ENCODE measurements at regions not wholly inside any gene's neighbourhood (a gene's known extent, or its start where the extent isn't known, plus 50 kb on each side); places are given as distances from the start of the nearest gene placed in this dataset.

GRCh38 chr12:61854902-61855301 lies 405.3 kb upstream of the USP15 start:
- H3K4me3 ChIP-seq (ENCODE audit: control insufficient read depth in 1 of 7, extremely low read depth in 1 of 7, insufficient read depth in 4 of 7, low read depth in 2 of 7, low read length in 6 of 7) = no peak overlapping the region
- peaks cover 0 to 2% (median under 1%) of the 10 kb centered on the region in 4 experiments for H3K36me3 ChIP-seq (ENCODE audit: control insufficient read depth in 4 of 4, insufficient read depth in 4 of 4, low read length in 3 of 4)
- no peak overlapping the region for H3K27ac ChIP-seq (ENCODE audit: insufficient read depth in 1 of 2, low read depth in 1 of 2, low read length in 2 of 2, poor library complexity in 1 of 2, severe bottlenecking in 2 of 2)
- DNase-seq = no peak
- ChIA-PET CTCF (interaction anchor here (1.2 to 1.3 kb wide), 2 partner anchors 11 to 78 kb away, joined by 3 to 4 read pairs; no protein-coding TSS in a partner anchor), POLR2A (no interaction called here)
- no peaks in the 10 kb centered on the region for H3K27me3 ChIP-seq (replicated peaks in 2 of 5; ENCODE audit: control insufficient read depth in 4 of 5, insufficient read depth in 5 of 5, low read length in 4 of 5)
- H3K9me3 ChIP-seq (ENCODE audit: control extremely low read depth in 1 of 5, control insufficient read depth in 4 of 5, insufficient read depth in 2 of 5, low read depth in 1 of 5, low read length in 4 of 5) = peaks cover 0 to 19% (median 5%) of the 10 kb centered on the region in 5 experiments
- H3K4me1 ChIP-seq (ENCODE audit: control extremely low read depth in 1 of 4, control insufficient read depth in 4 of 4, insufficient read depth in 4 of 4, low read length in 3 of 4) = no peaks in the 10 kb centered on the region

DNA sequence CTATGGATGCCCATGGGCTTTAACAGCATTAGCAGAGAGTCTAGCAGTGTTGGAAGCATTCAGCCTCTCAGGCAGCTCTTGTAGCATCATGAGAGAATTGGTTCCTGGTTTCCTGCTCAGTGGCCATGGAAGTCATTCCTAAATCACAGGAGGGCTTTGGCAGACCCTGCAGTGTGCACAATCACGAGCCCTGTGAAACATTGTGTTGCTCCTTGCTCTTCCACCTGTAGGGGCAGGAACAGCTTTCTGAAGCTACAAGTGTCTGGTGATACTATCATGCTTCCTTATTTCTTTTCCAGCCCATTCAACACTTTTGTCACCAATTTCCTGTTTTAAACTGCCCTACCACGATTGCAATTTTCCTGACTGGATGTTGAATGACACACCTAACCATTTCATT lies 402.2 kb upstream of the USP15 start:
- DNase-seq = no peak
- Histone ChIP-seq H3K4me3 (ENCODE audit: control insufficient read depth in 1 of 7, extremely low read depth in 1 of 7, insufficient read depth in 4 of 7, low read depth in 2 of 7, low read length in 6 of 7) (no peak overlapping the region), H3K36me3 (ENCODE audit: control insufficient read depth in 4 of 4, insufficient read depth in 4 of 4, low read length in 3 of 4) (peaks cover 0 to 2% (median under 1%) of the 10 kb centered on the region in 4 experiments), H3K27me3 (replicated peaks in 2 of 5; ENCODE audit: control insufficient read depth in 4 of 5, insufficient read depth in 5 of 5, low read length in 4 of 5) (no peaks in the 10 kb centered on the region), H3K9me3 (ENCODE audit: control extremely low read depth in 1 of 5, control insufficient read depth in 4 of 5, insufficient read depth in 2 of 5, low read depth in 1 of 5, low read length in 4 of 5) (peaks cover 0 to 19% (median 5%) of the 10 kb centered on the region in 5 experiments), H3K27ac (ENCODE audit: insufficient read depth in 1 of 2, low read depth in 1 of 2, low read length in 2 of 2, poor library complexity in 1 of 2, severe bottlenecking in 2 of 2) (no peak overlapping the region), H3K4me1 (ENCODE audit: control extremely low read depth in 1 of 4, control insufficient read depth in 4 of 4, insufficient read depth in 4 of 4, low read length in 3 of 4) (no peaks in the 10 kb centered on the region)
- 64% methylated on average over 1 of the region's 2 CpGs for WGBS (ENCODE audit: insufficient coverage)
- CTCF ChIA-PET = no interaction called here
- POLR2A ChIA-PET = no interaction called here

- ChIA-PET POLR2A (no interaction called here), CTCF (no interaction called here)
- H3K36me3 ChIP-seq (ENCODE audit: control insufficient read depth in 4 of 4, insufficient read depth in 4 of 4, low read length in 3 of 4) = peaks cover 0 to 5% (median 1%) of the 10 kb centered on the region in 4 experiments
- H3K27me3 ChIP-seq (replicated peaks in 2 of 5; ENCODE audit: control insufficient read depth in 4 of 5, insufficient read depth in 5 of 5, low read length in 4 of 5) = peaks cover 0 to 2% (median 0%) of the 10 kb centered on the region in 5 experiments
- no peaks in the 10 kb centered on the region for H3K4me1 ChIP-seq (ENCODE audit: control extremely low read depth in 1 of 4, control insufficient read depth in 4 of 4, insufficient read depth in 4 of 4, low read length in 3 of 4)
- no peak overlapping the region for H3K4me3 ChIP-seq (ENCODE audit: control insufficient read depth in 1 of 7, extremely low read depth in 1 of 7, insufficient read depth in 4 of 7, low read depth in 2 of 7, low read length in 6 of 7)
- H3K9me3 ChIP-seq (ENCODE audit: control extremely low read depth in 1 of 5, control insufficient read depth in 4 of 5, insufficient read depth in 2 of 5, low read depth in 1 of 5, low read length in 4 of 5) = peaks cover 0 to 5% (median 5%) of the 10 kb centered on the region in 5 experiments
- no peak overlapping the region for H3K27ac ChIP-seq (ENCODE audit: insufficient read depth in 1 of 2, low read depth in 1 of 2, low read length in 2 of 2, poor library complexity in 1 of 2, severe bottlenecking in 2 of 2)
- DNase-seq = no peak
Measured at GRCh38 chr12:61860451-61860850, 399.8 kb upstream of the USP15 start.

DNA sequence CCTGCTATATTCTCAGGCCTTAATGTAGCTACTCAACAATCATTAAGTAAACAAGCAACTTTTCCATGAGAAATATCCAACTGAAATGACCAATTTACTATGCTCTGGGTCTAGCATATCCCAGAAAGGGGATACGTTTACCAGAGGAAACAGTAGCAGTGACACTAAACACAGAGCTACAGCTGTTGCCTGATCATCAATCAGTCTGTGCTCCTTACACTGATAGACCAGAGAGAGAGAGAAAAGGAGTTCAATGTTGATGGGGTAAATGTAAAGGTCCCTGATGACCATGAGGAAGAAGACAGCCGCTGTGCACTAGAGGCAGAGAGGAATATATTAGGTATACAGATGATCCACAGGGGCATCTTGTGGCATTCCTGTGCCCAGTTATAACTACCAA lies 397.2 kb upstream of the USP15 start:
- WGBS (ENCODE audit: insufficient coverage) = 100% methylated on average over 2 of the region's 2 CpGs

DNA sequence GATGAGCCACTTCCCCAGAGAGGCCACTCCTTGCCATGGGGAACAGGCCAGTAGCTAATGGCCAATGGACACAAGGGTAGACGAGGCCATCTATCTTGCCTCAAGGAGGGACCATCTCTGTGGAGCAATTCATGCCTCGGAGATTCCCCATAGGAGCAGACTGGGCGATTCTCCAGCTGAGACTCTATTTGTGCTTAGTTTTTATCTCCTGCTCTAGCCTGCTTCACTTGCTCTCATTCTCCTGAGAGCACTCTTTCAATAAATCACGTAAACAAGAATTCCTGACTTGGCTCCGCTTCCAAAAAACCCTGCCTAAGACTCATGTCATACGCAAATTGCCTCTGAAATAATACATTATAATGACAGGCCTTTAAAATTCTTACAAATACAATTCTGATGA lies 396.4 kb upstream of the USP15 start:
- POLR2A ChIA-PET = no interaction called here
- Histone ChIP-seq H3K9me3 (ENCODE audit: control extremely low read depth in 1 of 5, control insufficient read depth in 4 of 5, insufficient read depth in 2 of 5, low read depth in 1 of 5, low read length in 4 of 5) (no peaks in the 10 kb centered on the region), H3K27me3 (replicated peaks in 2 of 5; ENCODE audit: control insufficient read depth in 4 of 5, insufficient read depth in 5 of 5, low read length in 4 of 5) (peaks cover 0 to 2% (median 0%) of the 10 kb centered on the region in 5 experiments), H3K27ac (ENCODE audit: insufficient read depth in 1 of 2, low read depth in 1 of 2, low read length in 2 of 2, poor library complexity in 1 of 2, severe bottlenecking in 2 of 2) (no peak overlapping the region), H3K4me1 (ENCODE audit: control extremely low read depth in 1 of 4, control insufficient read depth in 4 of 4, insufficient read depth in 4 of 4, low read length in 3 of 4) (no peaks in the 10 kb centered on the region), H3K36me3 (ENCODE audit: control insufficient read depth in 4 of 4, insufficient read depth in 4 of 4, low read length in 3 of 4) (peaks cover 0 to 5% (median 0%) of the 10 kb centered on the region in 4 experiments), H3K4me3 (ENCODE audit: control insufficient read depth in 1 of 7, extremely low read depth in 1 of 7, insufficient read depth in 4 of 7, low read depth in 2 of 7, low read length in 6 of 7) (no peak overlapping the region)
- no peak for DNase-seq
- WGBS (ENCODE audit: insufficient coverage) = 99% methylated on average over 6 of the region's 6 CpGs
- CTCF ChIA-PET = interaction anchor here (0.6 kb wide), 1 partner anchor 617 kb away, joined by 3 read pairs; no protein-coding TSS in a partner anchor

More for the DNA sequence above, 397.2 kb upstream of the USP15 start:
- peaks cover 0 to 5% (median under 1%) of the 10 kb centered on the region in 4 experiments for H3K36me3 ChIP-seq (ENCODE audit: control insufficient read depth in 4 of 4, insufficient read depth in 4 of 4, low read length in 3 of 4)
- peaks cover 0 to 2% (median 0%) of the 10 kb centered on the region in 5 experiments for H3K27me3 ChIP-seq (replicated peaks in 2 of 5; ENCODE audit: control insufficient read depth in 4 of 5, insufficient read depth in 5 of 5, low read length in 4 of 5)
- H3K27ac ChIP-seq (ENCODE audit: insufficient read depth in 1 of 2, low read depth in 1 of 2, low read length in 2 of 2, poor library complexity in 1 of 2, severe bottlenecking in 2 of 2) = no peak overlapping the region
- POLR2A ChIA-PET = no interaction called here
- H3K4me3 ChIP-seq (ENCODE audit: control insufficient read depth in 1 of 7, extremely low read depth in 1 of 7, insufficient read depth in 4 of 7, low read depth in 2 of 7, low read length in 6 of 7) = no peak overlapping the region
- no peaks in the 10 kb centered on the region for H3K4me1 ChIP-seq (ENCODE audit: control extremely low read depth in 1 of 4, control insufficient read depth in 4 of 4, insufficient read depth in 4 of 4, low read length in 3 of 4)
- peaks cover 0 to under 1% (median 0%) of the 10 kb centered on the region in 5 experiments for H3K9me3 ChIP-seq (ENCODE audit: control extremely low read depth in 1 of 5, control insufficient read depth in 4 of 5, insufficient read depth in 2 of 5, low read depth in 1 of 5, low read length in 4 of 5)
- CTCF ChIA-PET = interaction anchor here (0.9 kb wide), 1 partner anchor 27 kb away, joined by 3 read pairs; no protein-coding TSS in a partner anchor
- DNase-seq = no peak

DNA sequence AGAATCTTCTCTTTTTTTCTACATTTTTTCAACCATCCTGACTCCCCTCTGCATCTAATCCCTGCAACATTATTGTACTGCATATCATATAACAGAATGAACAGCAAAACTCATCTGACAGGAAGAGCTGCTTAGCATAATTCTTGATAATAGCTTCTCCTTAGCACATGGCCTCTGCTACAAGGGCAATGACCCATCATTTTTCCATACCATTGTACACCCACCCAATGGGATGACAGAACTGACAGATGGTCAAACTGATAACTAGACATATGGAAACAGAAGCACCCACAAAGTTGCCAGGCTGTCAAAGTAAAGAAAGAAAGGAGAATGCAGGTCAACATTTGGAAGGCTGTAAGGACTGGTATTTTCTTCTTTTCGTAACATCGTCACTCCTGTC lies 390.4 kb upstream of the USP15 start:
- POLR2A ChIA-PET = no interaction called here
- Histone ChIP-seq H3K36me3 (ENCODE audit: control insufficient read depth in 4 of 4, insufficient read depth in 4 of 4, low read length in 3 of 4) (no peaks in the 10 kb centered on the region), H3K9me3 (ENCODE audit: control extremely low read depth in 1 of 5, control insufficient read depth in 4 of 5, insufficient read depth in 2 of 5, low read depth in 1 of 5, low read length in 4 of 5) (no peaks in the 10 kb centered on the region), H3K4me1 (ENCODE audit: control extremely low read depth in 1 of 4, control insufficient read depth in 4 of 4, insufficient read depth in 4 of 4, low read length in 3 of 4) (peaks cover 4 to 22% (median 14%) of the 10 kb centered on the region in 4 experiments), H3K4me3 (ENCODE audit: control insufficient read depth in 1 of 7, extremely low read depth in 1 of 7, insufficient read depth in 4 of 7, low read depth in 2 of 7, low read length in 6 of 7) (no peak overlapping the region), H3K27me3 (replicated peaks in 2 of 5; ENCODE audit: control insufficient read depth in 4 of 5, insufficient read depth in 5 of 5, low read length in 4 of 5) (no peaks in the 10 kb centered on the region), H3K27ac (ENCODE audit: insufficient read depth in 1 of 2, low read depth in 1 of 2, low read length in 2 of 2, poor library complexity in 1 of 2, severe bottlenecking in 2 of 2) (peak overlapping the region in 1 of 2 experiments; percentile 3)
- CTCF ChIA-PET = no interaction called here
- no CpG with 5 or more reads among the region's 2 CpGs for WGBS (ENCODE audit: insufficient coverage)
- peak; percentile 13 to 89 (median 57) for DNase-seq

DNA sequence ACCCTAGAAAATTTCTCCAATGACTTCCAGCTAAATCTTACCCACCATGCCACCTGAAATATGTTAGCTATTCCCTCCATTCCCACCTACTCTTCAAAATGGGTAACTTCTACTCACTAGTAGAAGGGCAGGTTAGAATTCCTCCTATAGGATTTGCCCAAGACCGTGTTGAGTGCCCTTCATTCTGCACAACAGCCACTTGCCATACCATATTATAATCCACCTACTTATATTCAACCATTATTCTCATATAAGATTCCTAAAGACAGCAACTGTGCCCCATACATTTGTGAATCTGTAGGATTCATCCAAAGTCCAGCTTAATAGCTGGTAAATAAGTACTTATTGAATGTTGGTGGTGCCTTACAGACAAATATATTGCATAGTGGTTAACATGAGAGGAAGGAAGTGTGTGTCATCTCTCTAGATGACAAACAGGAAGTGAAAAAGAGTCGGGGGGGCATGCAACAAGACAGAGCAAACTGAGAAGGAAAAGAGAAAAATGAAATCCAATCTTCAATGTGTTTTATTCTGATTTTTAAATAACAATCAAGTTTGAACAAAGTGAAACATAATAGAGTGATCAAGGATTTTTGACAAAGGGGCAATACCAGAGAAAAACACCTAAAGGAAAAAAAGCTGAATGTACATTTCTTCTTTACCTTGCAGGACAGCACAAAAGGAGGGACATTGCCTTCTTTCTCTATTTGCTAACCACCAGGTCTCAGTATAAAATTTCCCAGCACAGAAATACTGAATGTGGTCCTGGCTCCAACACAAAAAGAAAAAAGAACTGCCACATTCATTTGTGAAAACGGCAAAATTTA lies 389.3 kb upstream of the USP15 start:
- peak overlapping the region in 2 of 7 experiments; percentile 13 to 22 for H3K4me3 ChIP-seq (ENCODE audit: control insufficient read depth in 1 of 7, extremely low read depth in 1 of 7, insufficient read depth in 4 of 7, low read depth in 2 of 7, low read length in 6 of 7)
- no peaks in the 10 kb centered on the region for H3K27me3 ChIP-seq (replicated peaks in 2 of 5; ENCODE audit: control insufficient read depth in 4 of 5, insufficient read depth in 5 of 5, low read length in 4 of 5)
- peaks cover 4 to 22% (median 14%) of the 10 kb centered on the region in 4 experiments for H3K4me1 ChIP-seq (ENCODE audit: control extremely low read depth in 1 of 4, control insufficient read depth in 4 of 4, insufficient read depth in 4 of 4, low read length in 3 of 4)
- no peaks in the 10 kb centered on the region for H3K36me3 ChIP-seq (ENCODE audit: control insufficient read depth in 4 of 4, insufficient read depth in 4 of 4, low read length in 3 of 4)
- 100% methylated on average over 1 of the region's 3 CpGs for WGBS (ENCODE audit: insufficient coverage)
- peak; percentile 59 to 92 (median 78) for DNase-seq
- peak overlapping the region in 1 of 2 experiments; percentile 39 for H3K27ac ChIP-seq (ENCODE audit: insufficient read depth in 1 of 2, low read depth in 1 of 2, low read length in 2 of 2, poor library complexity in 1 of 2, severe bottlenecking in 2 of 2)
- POLR2A ChIA-PET = no interaction called here
- H3K9me3 ChIP-seq (ENCODE audit: control extremely low read depth in 1 of 5, control insufficient read depth in 4 of 5, insufficient read depth in 2 of 5, low read depth in 1 of 5, low read length in 4 of 5) = no peaks in the 10 kb centered on the region
- CTCF ChIA-PET = no interaction called here

All from common myeloid progenitor, CD34-positive (primary cell).